ENCODE measurements at regions not wholly inside any gene's neighbourhood (a gene's known extent, or its start where the extent isn't known, plus 50 kb on each side); places are given as distances from the start of the nearest gene placed in this dataset.

GRCh38 chr7:12827920-12828319 is 140.5 kb downstream of the ARL4A start (continued):
- TF ChIP-seq REST (IDR thresholded peaks at IDR 0.05; ENCODE audit: unreplicated experiment) (no peak), NANOG (IDR thresholded peaks at IDR 0.05; ENCODE audit: borderline replicate concordance) (no peak), STAT1 (IDR thresholded peaks at IDR 0.05; ENCODE audit: unreplicated experiment) (no peak)

- H3K36me3 ChIP-seq (ENCODE audit: insufficient read depth): peaks cover 7% of the 10 kb centered on the region; the same call in 1 of the 2 replicates
- H3K4me3 ChIP-seq: no peak overlapping the region
- H3K27me3 ChIP-seq (ENCODE audit: insufficient read depth): no peaks in the 10 kb centered on the region
- H3K9me2 ChIP-seq (ENCODE audit: insufficient read depth): no peaks in the 10 kb centered on the region
- Mint-ChIP-seq H3K27ac (no peak overlapping the region), H3K4me3 (no peak overlapping the region), H3K9me3 (peaks cover 30% of the 10 kb centered on the region), H3K27me3 (ENCODE audit: insufficient read depth, low read depth, poor library complexity) (no peaks in the 10 kb centered on the region), H3K4me1 (peaks cover 3% of the 10 kb centered on the region), H3K36me3 (ENCODE audit: low read depth) (peaks cover 26% of the 10 kb centered on the region)
- H2AFZ ChIP-seq: no peak overlapping the region
- H3K4me1 ChIP-seq (ENCODE audit: insufficient read depth): peaks cover under 1% of the 10 kb centered on the region; the same call in 1 of the 2 replicates
- no peak overlapping the region for H3K27ac ChIP-seq (ENCODE audit: low read depth)
- no peak for DNase-seq (ENCODE audit: low spot score)
- no peaks in the 10 kb centered on the region for H4K20me1 ChIP-seq (replicated peaks; ENCODE audit: insufficient read depth)
- ATAC-seq: no peak
- H3K79me2 ChIP-seq (replicated peaks; ENCODE audit: insufficient read depth): no peaks in the 10 kb centered on the region
- H3K4me2 ChIP-seq: no peak overlapping the region
- no peaks in the 10 kb centered on the region for H3F3A ChIP-seq (replicated peaks; ENCODE audit: low read depth)
- no peak for TF ChIP-seq CTCF (conservative IDR thresholded peaks at IDR 0.05; ENCODE audit: low read depth in 2 of 2)
- no peak for TF ChIP-seq ZNF114 (CRISPR knock-in tag; IDR thresholded peaks at IDR 0.05)
- no peak for TF ChIP-seq REST (IDR thresholded peaks at IDR 0.05; ENCODE audit: unreplicated experiment)
- no peak for TF ChIP-seq ZNF331 (CRISPR knock-in tag; IDR thresholded peaks at IDR 0.05; ENCODE audit: low read depth)
- no peak for TF ChIP-seq ZNF462 (CRISPR knock-in tag; IDR thresholded peaks at IDR 0.05)
- TF ChIP-seq EZH2 (IDR thresholded peaks at IDR 0.05; ENCODE audit: low read depth, unreplicated experiment): no peak
- no peak for TF ChIP-seq STAT1 (IDR thresholded peaks at IDR 0.05; ENCODE audit: unreplicated experiment)
- TF ChIP-seq POLR2AphosphoS5 (IDR thresholded peaks at IDR 0.05; ENCODE audit: low read depth): no peak
Observed at GRCh38 chr7:12831024-12831423, 143.6 kb downstream of the ARL4A start.

Measured in GM23338 (cell line).